Endothelial cell of umbilical vein (primary cell): ENCODE measurements at regions not wholly inside any gene's neighbourhood (a gene's known extent, or its start where the extent isn't known, plus 50 kb on each side); places are given as distances from the start of the nearest gene placed in this dataset.

Experiments
- BruUV-seq: library from RNA; stranded (reverse); fragments of 400-500 nt; replicated peaks from 2 replicates; lab custom pipeline; 2021; lab: Mats Ljungman, UMichigan
- CTCF ChIA-PET: fragments of 300-600, 350-600 bp; sonication (Branson Sonifier 250); formaldehyde crosslinking; loops from one replicate; lab custom pipeline; 2021; ENCODE audit warnings: antibody characterized with exemption, inconsistent platforms; lab: Charles Lee
- POLR2A ChIA-PET: fragments of 300-600, 350-600 bp; sonication (Branson Sonifier 250); formaldehyde crosslinking; loops from one replicate; lab custom pipeline; 2021; ENCODE audit warnings: antibody characterized with exemption, inconsistent platforms; lab: Charles Lee
- DNase-seq: peaks from one replicate; pipeline ENCODE4 v3.0.0-alpha.2; 2011; ENCODE audit warnings: low read depth, low spot score
- FAIRE-seq: peaks from 2 replicates; lab custom pipeline; 2011; peaks lifted over from hg19 to GRCh38; lab: Jason Lieb, UNC
- H2AFZ ChIP-seq: 2 replicates; pipeline ENCODE4 v1.6.0; 2012; ENCODE audit warnings: low read depth, low read length, control low read depth, inconsistent platforms
- H3K27ac ChIP-seq: 2 replicates; pipeline ENCODE4 v1.5.1; 2011; ENCODE audit warnings: low read depth, mild to moderate bottlenecking, control low read depth, low read length, moderate library complexity; ENCODE audit not compliant: insufficient read depth
- H3K27me3 ChIP-seq, 2 experiments: 2 replicates each; pipeline versions ENCODE4 v1.6.0 to v1.6.1; 2011; ENCODE audit warnings: low read length in 2 of 2, mixed read lengths in 1 of 2; ENCODE audit not compliant: control insufficient read depth in 2 of 2, insufficient read depth in 2 of 2
- H3K36me3 ChIP-seq, 2 experiments: 2 replicates in 1 of 2; 3 replicates in 1 of 2; pipeline ENCODE4 v1.5.1; 2011; ENCODE audit warnings: low read length in 2 of 2, mild to moderate bottlenecking in 1 of 2, moderate library complexity in 1 of 2; ENCODE audit not compliant: control insufficient read depth in 2 of 2, insufficient read depth in 2 of 2; ENCODE audit errors: extremely low read depth in 1 of 2
- H3K4me1 ChIP-seq: 3 replicates; pipeline ENCODE4 v1.5.1; 2011; ENCODE audit warnings: mild to moderate bottlenecking, low read length; ENCODE audit not compliant: control insufficient read depth, insufficient read depth; ENCODE audit errors: extremely low read depth
- H3K4me2 ChIP-seq: 2 replicates; pipeline ENCODE4 v1.6.1; 2011; ENCODE audit warnings: low read length, control low read depth, mixed read lengths; ENCODE audit not compliant: insufficient read depth
- H3K4me3 ChIP-seq, 3 experiments: fragments of 200-600 bp in 1 of 3; sonication (generic), shearing (Covaris generic) in 1 of 3; replicated peaks in 1 of 3; 2 replicates each; pipeline ENCODE4 v1.5.1; 2011 to 2016; ENCODE audit warnings: control low read depth in 3 of 3, low read length in 3 of 3, mild to moderate bottlenecking in 2 of 3, inconsistent platforms in 1 of 3, low read depth in 1 of 3, moderate library complexity in 1 of 3; ENCODE audit not compliant: insufficient read depth in 1 of 3
- H3K79me2 ChIP-seq: 2 replicates; pipeline ENCODE4 v1.6.0; 2012; ENCODE audit warnings: low read length, inconsistent platforms; ENCODE audit not compliant: control insufficient read depth, insufficient read depth
- H3K9ac ChIP-seq: replicated peaks from 2 replicates; pipeline ENCODE3; 2011; ENCODE audit warnings: low read length, control low read depth; ENCODE audit not compliant: insufficient read depth; ENCODE audit errors: extremely low read depth
- H3K9me1 ChIP-seq: replicated peaks from 3 replicates; pipeline ENCODE4 v1.6.0; 2011; ENCODE audit warnings: mild to moderate bottlenecking, low read length; ENCODE audit not compliant: control insufficient read depth, insufficient read depth; ENCODE audit errors: extremely low read depth
- H3K9me3 ChIP-seq: replicated peaks from 2 replicates; pipeline ENCODE4 v1.5.1; 2012; ENCODE audit warnings: low read length, inconsistent platforms; ENCODE audit not compliant: control insufficient read depth, insufficient read depth
- H4K20me1 ChIP-seq: replicated peaks from 2 replicates; pipeline ENCODE3; 2011; ENCODE audit warnings: mild to moderate bottlenecking, low read length; ENCODE audit not compliant: control insufficient read depth, insufficient read depth; ENCODE audit errors: extremely low read depth
- EZH2 ChIP-seq: IDR thresholded peaks from 2 replicates; pipeline ENCODE4 v1.6.1; 2012; ENCODE audit warnings: borderline replicate concordance, low read depth, mild to moderate bottlenecking, moderate library complexity, low read length, inconsistent platforms; ENCODE audit not compliant: severe bottlenecking
- FOS ChIP-seq: IDR thresholded peaks from 2 replicates; pipeline ENCODE4 v1.6.1; 2011; ENCODE audit warnings: mild to moderate bottlenecking, low read length, moderate library complexity, borderline replicate concordance; ENCODE audit not compliant: insufficient read depth
- GATA2 ChIP-seq: IDR thresholded peaks from 2 replicates; pipeline ENCODE4 v1.7.0; 2011; ENCODE audit warnings: low read depth, mild to moderate bottlenecking, moderate library complexity, mixed read lengths, low read length; ENCODE audit not compliant: insufficient read length, insufficient read depth
- JUN ChIP-seq: IDR thresholded peaks from 2 replicates; pipeline ENCODE4 v1.6.1; 2011; ENCODE audit warnings: borderline replicate concordance, low read depth; ENCODE audit not compliant: insufficient read length, insufficient read depth
- MYC ChIP-seq: IDR thresholded peaks from one replicate; pipeline ENCODE4 v1.6.1; 2011; ENCODE audit warnings: mild to moderate bottlenecking, low read depth, low read length
- POLR2AphosphoS5 ChIP-seq: IDR thresholded peaks from 2 replicates; pipeline ENCODE4 v1.6.1; 2012; ENCODE audit warnings: low read depth, mild to moderate bottlenecking, control low read depth, low read length, moderate library complexity; ENCODE audit not compliant: insufficient read depth
- dilution Hi-C: fragments of 300-500 bp; cut with MboI; formaldehyde crosslinking; loops from one replicate; pipeline ENCODE4 v1.15.0; 2019; ENCODE audit warnings: low sequenced_read_pairs; ENCODE audit not compliant: extremely low pct_ligation_motif_present
- intact Hi-C: fragments of 100-400 bp; cut with micrococcal nuclease; formaldehyde crosslinking; loops from one replicate; pipeline ENCODE4 v1.10.0; 2022
- TF ChIP-seq, protein P1 (sequence below): IDR thresholded peaks from 2 replicates; pipeline ENCODE4 v1.6.1; 2011; ENCODE audit not compliant: insufficient read depth, insufficient read length
- TF ChIP-seq, protein P2 (sequence below), 2 donors: IDR thresholded peaks; 1 replicate in 1 of 2; 2 replicates in 1 of 2; pipeline ENCODE4 v1.5.1; 2011; ENCODE audit warnings: low read length in 2 of 2, mild to moderate bottlenecking in 2 of 2, moderate library complexity in 2 of 2, control low read depth in 1 of 2, inconsistent platforms in 1 of 2, low read depth in 1 of 2; ENCODE audit not compliant: insufficient read depth in 1 of 2; ENCODE audit errors: extremely low read depth in 1 of 2

DNA sequence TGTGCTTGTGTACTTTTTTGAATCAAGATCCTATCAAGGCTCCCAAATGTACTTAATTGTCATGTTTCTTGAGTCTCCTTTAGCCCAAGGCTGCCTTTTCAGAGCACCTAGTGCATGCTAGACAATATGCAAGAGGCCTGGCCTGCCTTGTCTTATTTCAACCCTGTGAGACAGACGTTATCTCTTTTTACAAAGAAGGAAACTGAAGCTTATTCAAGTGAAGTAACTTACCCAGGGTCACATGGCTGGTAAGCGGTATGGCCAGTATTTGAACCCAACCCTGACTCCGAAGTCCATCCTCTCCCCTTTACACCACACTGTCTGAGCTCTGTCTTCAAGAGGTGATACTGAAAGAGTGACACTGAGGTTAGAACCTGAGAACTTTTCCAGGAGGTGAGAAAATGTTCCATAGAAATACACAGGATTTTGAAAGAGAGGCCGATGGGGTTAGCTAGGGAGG, 505.1 kb downstream of the FOXO1 start:
- ChIA-PET CTCF (interaction anchor here (1.0 kb wide), 1 partner anchor 8 kb away, joined by 3 read pairs; no protein-coding TSS in a partner anchor), POLR2A (no interaction called here)
- Histone ChIP-seq H3K36me3 (no peaks in the 10 kb centered on the region), H3K4me2 (no peak overlapping the region), H3K4me3 (no peak overlapping the region), H3K4me1 (peaks cover 27% of the 10 kb centered on the region), H3K9me1 (no peaks in the 10 kb centered on the region), H2AFZ (no peak overlapping the region), H3K27ac (no peak overlapping the region), H3K9me3 (no peaks in the 10 kb centered on the region), H3K9ac (no peak overlapping the region), H3K27me3 (no peaks in the 10 kb centered on the region), H3K79me2 (no peaks in the 10 kb centered on the region), H4K20me1 (no peaks in the 10 kb centered on the region)
- dilution Hi-C loops, result no loop called here
- no TSS peak for BruUV-seq
- intact Hi-C loops, result no loop called here
- FAIRE-seq (no peak), DNase-seq (no peak)
- TF ChIP-seq FOS (no peak), JUN (no peak), MYC (no peak), EZH2 (no peak)

DNA sequence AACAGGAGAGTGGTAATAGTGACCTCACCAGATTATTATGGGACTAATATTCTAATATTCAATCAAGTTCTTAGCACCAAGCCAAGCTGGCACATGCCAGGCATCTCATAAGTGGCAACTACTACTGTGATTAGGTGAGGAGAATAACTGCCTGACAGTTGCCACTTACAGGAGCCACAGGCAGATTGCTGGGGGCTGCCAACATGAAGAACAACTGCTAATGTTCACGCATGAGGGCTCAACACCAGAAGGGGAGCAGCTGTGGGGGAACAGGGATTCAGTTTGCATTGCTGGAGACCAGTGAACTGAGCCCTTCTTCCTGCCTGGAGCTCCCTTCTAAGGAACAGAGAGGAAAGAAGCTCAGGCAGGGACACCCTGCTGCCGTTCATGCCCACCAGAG, 504.5 kb downstream of the FOXO1 start:
- no peak overlapping the region for H3K4me3 ChIP-seq
- no peaks in the 10 kb centered on the region for H3K27me3 ChIP-seq
- peaks cover 27% of the 10 kb centered on the region for H3K4me1 ChIP-seq
- dilution Hi-C loops (no loop called here), intact Hi-C loops (no loop called here)
- H3K36me3 ChIP-seq, result no peaks in the 10 kb centered on the region
- no peaks in the 10 kb centered on the region for H3K79me2 ChIP-seq
- no peak overlapping the region for H3K27ac ChIP-seq
- TF ChIP-seq MYC (no peak), FOS (no peak), JUN (no peak), POLR2AphosphoS5 (no peak), EZH2 (no peak), GATA2 (no peak)
- TF ChIP-seq, protein P1, sequence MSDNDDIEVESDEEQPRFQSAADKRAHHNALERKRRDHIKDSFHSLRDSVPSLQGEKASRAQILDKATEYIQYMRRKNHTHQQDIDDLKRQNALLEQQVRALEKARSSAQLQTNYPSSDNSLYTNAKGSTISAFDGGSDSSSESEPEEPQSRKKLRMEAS, result no peak
- TF ChIP-seq, protein P2, sequence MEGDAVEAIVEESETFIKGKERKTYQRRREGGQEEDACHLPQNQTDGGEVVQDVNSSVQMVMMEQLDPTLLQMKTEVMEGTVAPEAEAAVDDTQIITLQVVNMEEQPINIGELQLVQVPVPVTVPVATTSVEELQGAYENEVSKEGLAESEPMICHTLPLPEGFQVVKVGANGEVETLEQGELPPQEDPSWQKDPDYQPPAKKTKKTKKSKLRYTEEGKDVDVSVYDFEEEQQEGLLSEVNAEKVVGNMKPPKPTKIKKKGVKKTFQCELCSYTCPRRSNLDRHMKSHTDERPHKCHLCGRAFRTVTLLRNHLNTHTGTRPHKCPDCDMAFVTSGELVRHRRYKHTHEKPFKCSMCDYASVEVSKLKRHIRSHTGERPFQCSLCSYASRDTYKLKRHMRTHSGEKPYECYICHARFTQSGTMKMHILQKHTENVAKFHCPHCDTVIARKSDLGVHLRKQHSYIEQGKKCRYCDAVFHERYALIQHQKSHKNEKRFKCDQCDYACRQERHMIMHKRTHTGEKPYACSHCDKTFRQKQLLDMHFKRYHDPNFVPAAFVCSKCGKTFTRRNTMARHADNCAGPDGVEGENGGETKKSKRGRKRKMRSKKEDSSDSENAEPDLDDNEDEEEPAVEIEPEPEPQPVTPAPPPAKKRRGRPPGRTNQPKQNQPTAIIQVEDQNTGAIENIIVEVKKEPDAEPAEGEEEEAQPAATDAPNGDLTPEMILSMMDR (IDR thresholded peaks at IDR 0.05; ENCODE audit: extremely low read depth in 1 of 2, insufficient read depth in 1 of 2, low read depth in 1 of 2, low read length in 2 of 2), result no peak
- H2AFZ ChIP-seq, result no peak overlapping the region
- no peak overlapping the region for H3K4me2 ChIP-seq
- CTCF ChIA-PET, result interaction anchor here (1.0 kb wide), 1 partner anchor 9 kb away, joined by 3 read pairs; no protein-coding TSS in a partner anchor
- BruUV-seq, result no TSS peak
- H3K9ac ChIP-seq, result no peak overlapping the region
- no peaks in the 10 kb centered on the region for H4K20me1 ChIP-seq
- no peaks in the 10 kb centered on the region for H3K9me3 ChIP-seq
- DNase-seq (no peak), FAIRE-seq (no peak)
- POLR2A ChIA-PET, result no interaction called here
- no peaks in the 10 kb centered on the region for H3K9me1 ChIP-seq
